ENCODE measurements at regions not wholly inside any gene's neighbourhood (a gene's known extent, or its start where the extent isn't known, plus 50 kb on each side); places are given as distances from the start of the nearest gene placed in this dataset.

DNA sequence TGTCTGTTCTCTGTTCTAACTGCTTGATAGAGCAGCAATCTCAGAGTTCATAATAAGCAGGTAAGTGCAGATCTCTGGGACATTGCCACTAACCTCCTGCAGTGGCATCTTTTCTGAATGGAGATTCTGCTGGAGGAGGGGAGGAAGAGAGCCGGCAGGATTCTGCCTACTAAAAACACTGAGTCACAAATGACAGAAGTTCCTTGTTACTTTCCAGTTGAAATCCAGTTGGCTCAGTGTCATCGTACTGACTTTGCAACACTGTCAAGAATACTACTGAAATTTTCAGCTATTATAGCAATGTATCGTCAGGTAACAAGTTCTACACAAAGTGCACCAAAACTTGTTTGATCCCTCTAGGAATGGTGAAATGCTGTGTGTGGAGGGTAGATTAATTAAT, 79.6 kb upstream of the ST6GAL2 start:
- no peak for DNase-seq (ENCODE audit: low read depth in 1 of 2, low spot score in 1 of 2)
- Histone ChIP-seq H3K27me3 (ENCODE audit: insufficient read depth, poor library complexity, severe bottlenecking) (no peaks in the 10 kb centered on the region), H3K4me3 (replicated peaks; ENCODE audit: insufficient read depth, low read length) (no peak overlapping the region), H3K27ac (replicated peaks) (no peak overlapping the region)
- TF ChIP-seq, protein P1, sequence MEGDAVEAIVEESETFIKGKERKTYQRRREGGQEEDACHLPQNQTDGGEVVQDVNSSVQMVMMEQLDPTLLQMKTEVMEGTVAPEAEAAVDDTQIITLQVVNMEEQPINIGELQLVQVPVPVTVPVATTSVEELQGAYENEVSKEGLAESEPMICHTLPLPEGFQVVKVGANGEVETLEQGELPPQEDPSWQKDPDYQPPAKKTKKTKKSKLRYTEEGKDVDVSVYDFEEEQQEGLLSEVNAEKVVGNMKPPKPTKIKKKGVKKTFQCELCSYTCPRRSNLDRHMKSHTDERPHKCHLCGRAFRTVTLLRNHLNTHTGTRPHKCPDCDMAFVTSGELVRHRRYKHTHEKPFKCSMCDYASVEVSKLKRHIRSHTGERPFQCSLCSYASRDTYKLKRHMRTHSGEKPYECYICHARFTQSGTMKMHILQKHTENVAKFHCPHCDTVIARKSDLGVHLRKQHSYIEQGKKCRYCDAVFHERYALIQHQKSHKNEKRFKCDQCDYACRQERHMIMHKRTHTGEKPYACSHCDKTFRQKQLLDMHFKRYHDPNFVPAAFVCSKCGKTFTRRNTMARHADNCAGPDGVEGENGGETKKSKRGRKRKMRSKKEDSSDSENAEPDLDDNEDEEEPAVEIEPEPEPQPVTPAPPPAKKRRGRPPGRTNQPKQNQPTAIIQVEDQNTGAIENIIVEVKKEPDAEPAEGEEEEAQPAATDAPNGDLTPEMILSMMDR (IDR thresholded peaks at IDR 0.05; ENCODE audit: insufficient read depth, low read length), result no peak
- TF ChIP-seq SPI1 (IDR thresholded peaks at IDR 0.05; ENCODE audit: borderline replicate concordance, low read depth) (no peak), GABPA (IDR thresholded peaks at IDR 0.05; ENCODE audit: low read depth) (no peak), POLR2AphosphoS5 (IDR thresholded peaks at IDR 0.05; ENCODE audit: low read depth) (no peak)
- TF ChIP-seq, protein P2, sequence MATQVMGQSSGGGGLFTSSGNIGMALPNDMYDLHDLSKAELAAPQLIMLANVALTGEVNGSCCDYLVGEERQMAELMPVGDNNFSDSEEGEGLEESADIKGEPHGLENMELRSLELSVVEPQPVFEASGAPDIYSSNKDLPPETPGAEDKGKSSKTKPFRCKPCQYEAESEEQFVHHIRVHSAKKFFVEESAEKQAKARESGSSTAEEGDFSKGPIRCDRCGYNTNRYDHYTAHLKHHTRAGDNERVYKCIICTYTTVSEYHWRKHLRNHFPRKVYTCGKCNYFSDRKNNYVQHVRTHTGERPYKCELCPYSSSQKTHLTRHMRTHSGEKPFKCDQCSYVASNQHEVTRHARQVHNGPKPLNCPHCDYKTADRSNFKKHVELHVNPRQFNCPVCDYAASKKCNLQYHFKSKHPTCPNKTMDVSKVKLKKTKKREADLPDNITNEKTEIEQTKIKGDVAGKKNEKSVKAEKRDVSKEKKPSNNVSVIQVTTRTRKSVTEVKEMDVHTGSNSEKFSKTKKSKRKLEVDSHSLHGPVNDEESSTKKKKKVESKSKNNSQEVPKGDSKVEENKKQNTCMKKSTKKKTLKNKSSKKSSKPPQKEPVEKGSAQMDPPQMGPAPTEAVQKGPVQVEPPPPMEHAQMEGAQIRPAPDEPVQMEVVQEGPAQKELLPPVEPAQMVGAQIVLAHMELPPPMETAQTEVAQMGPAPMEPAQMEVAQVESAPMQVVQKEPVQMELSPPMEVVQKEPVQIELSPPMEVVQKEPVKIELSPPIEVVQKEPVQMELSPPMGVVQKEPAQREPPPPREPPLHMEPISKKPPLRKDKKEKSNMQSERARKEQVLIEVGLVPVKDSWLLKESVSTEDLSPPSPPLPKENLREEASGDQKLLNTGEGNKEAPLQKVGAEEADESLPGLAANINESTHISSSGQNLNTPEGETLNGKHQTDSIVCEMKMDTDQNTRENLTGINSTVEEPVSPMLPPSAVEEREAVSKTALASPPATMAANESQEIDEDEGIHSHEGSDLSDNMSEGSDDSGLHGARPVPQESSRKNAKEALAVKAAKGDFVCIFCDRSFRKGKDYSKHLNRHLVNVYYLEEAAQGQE (IDR thresholded peaks at IDR 0.05; ENCODE audit: insufficient replicate concordance, low read depth), result no peak

GRCh38 chr2:106969777-106970176, 83.8 kb upstream of the ST6GAL2 start:
- DNase-seq (ENCODE audit: low read depth in 1 of 2, low spot score in 1 of 2), result no peak
- no peaks in the 10 kb centered on the region for H3K27me3 ChIP-seq (ENCODE audit: insufficient read depth, poor library complexity, severe bottlenecking)
- TF ChIP-seq POLR2AphosphoS5 (IDR thresholded peaks at IDR 0.05; ENCODE audit: low read depth) (no peak), SPI1 (IDR thresholded peaks at IDR 0.05; ENCODE audit: borderline replicate concordance, low read depth) (no peak), GABPA (IDR thresholded peaks at IDR 0.05; ENCODE audit: low read depth) (no peak)
- TF ChIP-seq, protein P2 (IDR thresholded peaks at IDR 0.05; ENCODE audit: insufficient replicate concordance, low read depth), result no peak
- TF ChIP-seq, protein P1 (IDR thresholded peaks at IDR 0.05; ENCODE audit: insufficient read depth, low read length), result no peak
- H3K27ac ChIP-seq (replicated peaks), result no peak overlapping the region
- no peak overlapping the region for H3K4me3 ChIP-seq (replicated peaks; ENCODE audit: insufficient read depth, low read length)

DNA sequence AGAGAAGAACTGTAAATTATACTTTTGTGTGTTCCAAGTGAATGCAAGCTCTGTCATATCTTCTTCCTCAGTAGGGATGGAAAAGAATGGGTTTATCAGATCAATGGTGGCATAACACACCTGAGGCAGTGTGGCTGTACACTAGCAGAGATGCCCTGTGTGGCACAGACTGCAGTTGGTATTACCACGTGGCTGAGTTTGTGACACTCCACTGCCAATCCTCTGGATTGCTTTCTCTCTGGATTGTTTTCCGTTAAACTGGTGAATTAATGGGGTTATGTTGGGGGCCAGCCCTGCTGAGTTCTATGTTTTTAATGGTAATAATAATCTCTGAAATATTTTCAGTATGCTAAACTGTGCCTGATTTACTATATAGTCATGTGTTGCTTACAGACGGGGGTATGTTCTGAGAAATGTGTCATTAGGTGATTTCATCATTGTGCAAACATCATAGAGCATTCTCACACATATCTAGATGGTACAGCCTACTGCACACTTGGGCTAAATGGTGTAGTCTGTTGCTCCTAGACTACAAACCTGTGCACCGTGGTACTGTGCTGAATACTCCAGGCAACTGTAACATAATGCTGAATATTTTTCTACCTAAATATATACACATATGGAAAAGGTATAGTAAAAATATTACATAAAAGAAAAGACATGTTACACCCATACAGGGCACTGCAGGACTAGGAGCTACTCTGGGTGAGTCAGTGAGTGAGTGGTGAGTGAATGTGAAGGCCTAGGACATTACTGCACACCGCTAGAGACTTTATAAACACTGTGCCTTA, 84.7 kb upstream of the ST6GAL2 start:
- no peak for DNase-seq (ENCODE audit: low read depth in 1 of 2, low spot score in 1 of 2)
- Histone ChIP-seq H3K4me3 (replicated peaks; ENCODE audit: insufficient read depth, low read length) (no peak overlapping the region), H3K27ac (replicated peaks) (no peak overlapping the region), H3K27me3 (ENCODE audit: insufficient read depth, poor library complexity, severe bottlenecking) (no peaks in the 10 kb centered on the region)
- TF ChIP-seq, protein P2 (IDR thresholded peaks at IDR 0.05; ENCODE audit: insufficient replicate concordance, low read depth), result no peak
- TF ChIP-seq GABPA (IDR thresholded peaks at IDR 0.05; ENCODE audit: low read depth) (no peak), POLR2AphosphoS5 (IDR thresholded peaks at IDR 0.05; ENCODE audit: low read depth) (no peak), SPI1 (IDR thresholded peaks at IDR 0.05; ENCODE audit: borderline replicate concordance, low read depth) (no peak)
- TF ChIP-seq, protein P1 (IDR thresholded peaks at IDR 0.05; ENCODE audit: insufficient read depth, low read length), result no peak

Measured in HL-60 (cell line).